Transverse colon (tissue), 4 donors: ENCODE measurements at regions not wholly inside any gene's neighbourhood (a gene's known extent, or its start where the extent isn't known, plus 50 kb on each side); places are given as distances from the start of the nearest gene placed in this dataset.

ENCODE experiments used
- DNase-seq: peaks from one replicate; pipeline ENCODE4 v3.0.0-alpha.2; 2019
- H3K27ac ChIP-seq, 4 donors: fragments of 200-600 bp; sonication (generic); 2 replicates each; pipeline ENCODE4 v1.5.1; 2016 to 2018; ENCODE audit warnings: inconsistent platforms in 4 of 4
- H3K27me3 ChIP-seq: fragments of 200-600 bp; sonication (generic); 2 replicates; pipeline ENCODE4 v1.5.1; 2017; ENCODE audit warnings: inconsistent platforms
- H3K36me3 ChIP-seq, 4 donors: fragments of 200-600 bp; sonication (generic); 2 replicates each; pipeline ENCODE4 v1.5.1; 2017 to 2019; ENCODE audit warnings: inconsistent platforms in 4 of 4
- H3K4me1 ChIP-seq, 4 donors: fragments of 200-600 bp; sonication (generic); 2 replicates each; pipeline ENCODE4 v1.5.1; 2017 to 2020; ENCODE audit warnings: inconsistent platforms in 4 of 4
- H3K4me3 ChIP-seq, 4 donors: fragments of 200-600 bp; sonication (generic); 1 replicate in 1 of 4; 2 replicates in 3 of 4; pipeline versions ENCODE4 v1.5.1 to v1.6.1; 2017 to 2019; ENCODE audit warnings: inconsistent platforms in 4 of 4
- H3K9me3 ChIP-seq, 2 donors: fragments of 200-600 bp; sonication (generic); 2 replicates each; pipeline ENCODE4 v1.5.1; 2017 to 2019; ENCODE audit warnings: inconsistent platforms in 2 of 2
- CTCF ChIP-seq, 5 experiments: fragments of 200-600 bp in 3 of 5; fragments of 450-650 bp in 2 of 5; sonication (generic) in 3 of 5; IDR thresholded peaks; 1 replicate in 2 of 5; 2 replicates in 3 of 5; pipeline ENCODE4 v1.5.1; 2016 to 2017; ENCODE audit warnings: antibody characterized with exemption in 5 of 5, inconsistent platforms in 3 of 5, mild to moderate bottlenecking in 2 of 5, moderate library complexity in 1 of 5
- EP300 ChIP-seq: sonication (generic); formaldehyde crosslinking; IDR thresholded peaks from one replicate; pipeline ENCODE4 v1.6.1; 2017; ENCODE audit warnings: antibody characterized with exemption, low read depth
- POLR2A ChIP-seq: fragments of 450-650 bp; IDR thresholded peaks from one replicate; pipeline ENCODE4 v1.6.1; 2016; ENCODE audit warnings: antibody characterized with exemption, mild to moderate bottlenecking, moderate library complexity
- POLR2AphosphoS5 ChIP-seq, 3 donors: sonication (generic); formaldehyde crosslinking; IDR thresholded peaks; one replicate each; pipeline ENCODE4 v1.6.1; 2016; ENCODE audit warnings: antibody characterized with exemption in 3 of 3
- WGBS, 2 donors: methylation state at CpG; one replicate each; pipeline ENCODE4 v1.1.5; 2018; ENCODE audit warnings: low coverage in 1 of 2; 5-methylcytosine and 5-hydroxymethylcytosine counted together
- in situ Hi-C, 4 donors: fragments of 200-750 bp; cut with MboI; loops; one replicate each; pipeline versions ENCODE4 v1.15.0 to v1.15.1; 2017; ENCODE audit warnings: low sequenced_read_pairs in 3 of 4, low pct_ligation_motif_present in 1 of 4, low pct_unique_long_range_greater_than_20kb in 1 of 4
- intact Hi-C: fragments of 100-400 bp; cut with DNase I; formaldehyde crosslinking; loops from one replicate; pipeline ENCODE4 v1.15.1; 2023; ENCODE audit warnings: low total_unique reads

GRCh38 chr2:57330447-57330846 is 716.2 kb upstream of the VRK2 start:
- Histone ChIP-seq H3K36me3 (no peaks in the 10 kb centered on the region), H3K9me3 (no peaks in the 10 kb centered on the region), H3K27ac (no peak overlapping the region), H3K4me1 (no peaks in the 10 kb centered on the region), H3K4me3 (no peak overlapping the region), H3K27me3 (no peaks in the 10 kb centered on the region)
- WGBS, 2 donors = 28 to 37% methylated on average over 2 of the region's 2 CpGs
- TF ChIP-seq CTCF (IDR thresholded peaks at IDR 0.05) = no peak
- TF ChIP-seq EP300 = no peak
- TF ChIP-seq POLR2AphosphoS5 (IDR thresholded peaks at IDR 0.05) = no peak
- no peak for TF ChIP-seq POLR2A
- intact Hi-C loops (no loop called here), in situ Hi-C loops (no loop called here)
- no peak for DNase-seq

- Histone ChIP-seq H3K4me1 (no peaks in the 10 kb centered on the region), H3K27me3 (no peaks in the 10 kb centered on the region), H3K9me3 (no peaks in the 10 kb centered on the region), H3K4me3 (no peak overlapping the region), H3K36me3 (no peaks in the 10 kb centered on the region), H3K27ac (no peak overlapping the region)
- DNase-seq = no peak
- in situ Hi-C loops = no loop called here
- intact Hi-C loops = no loop called here
- 67 to 78% methylated on average over 1 of the region's 1 CpG for WGBS, 2 donors
- TF ChIP-seq EP300 = no peak
- TF ChIP-seq CTCF (IDR thresholded peaks at IDR 0.05) = no peak
- no peak for TF ChIP-seq POLR2A
- TF ChIP-seq POLR2AphosphoS5 (IDR thresholded peaks at IDR 0.05) = no peak
Measured at GRCh38 chr2:57333221-57333620, 713.4 kb upstream of the VRK2 start.

GRCh38 chr2:57343391-57344006 is 703.1 kb upstream of the VRK2 start:
- H3K4me3 ChIP-seq = no peak overlapping the region
- in situ Hi-C loops (no loop called here), intact Hi-C loops (no loop called here)
- H3K27ac ChIP-seq = no peak overlapping the region
- no peaks in the 10 kb centered on the region for H3K27me3 ChIP-seq
- WGBS, 2 donors = 85 to 100% methylated on average over 1 of the region's 1 CpG
- no peak for TF ChIP-seq CTCF (IDR thresholded peaks at IDR 0.05)
- peaks cover 0 to 4% of the 10 kb centered on the region in 2 donors for H3K9me3 ChIP-seq
- no peaks in the 10 kb centered on the region for H3K36me3 ChIP-seq
- no peak for DNase-seq
- H3K4me1 ChIP-seq = no peaks in the 10 kb centered on the region

- TF ChIP-seq POLR2A = no peak
- no peak for TF ChIP-seq POLR2AphosphoS5 (IDR thresholded peaks at IDR 0.05)
- no peak for TF ChIP-seq EP300
- no peak for TF ChIP-seq CTCF (IDR thresholded peaks at IDR 0.05)
- intact Hi-C loops (no loop called here), in situ Hi-C loops (no loop called here)
Measured at GRCh38 chr2:57368190-57368589, 678.4 kb upstream of the VRK2 start.

More at GRCh38 chr2:57368190-57368589, 678.4 kb upstream of the VRK2 start:
- Histone ChIP-seq H3K27ac (no peak overlapping the region), H3K4me1 (no peaks in the 10 kb centered on the region), H3K4me3 (no peak overlapping the region), H3K9me3 (peaks cover 0 to 9% of the 10 kb centered on the region in 2 donors), H3K36me3 (no peaks in the 10 kb centered on the region), H3K27me3 (no peaks in the 10 kb centered on the region)
- WGBS, 2 donors = 75 to 87% methylated on average over 1 of the region's 1 CpG
- DNase-seq = no peak
